Smooth muscle cell (in vitro differentiated cells): ENCODE measurements at regions not wholly inside any gene's neighbourhood (a gene's known extent, or its start where the extent isn't known, plus 50 kb on each side); places are given as distances from the start of the nearest gene placed in this dataset.

ENCODE experiments used
- DNase-seq: peaks from one replicate; lab custom pipeline; 2025; ENCODE audit not compliant: unreplicated experiment; lab: John Stamatoyannopoulos, UW
- H2AFZ ChIP-seq: fragments of 200-600 bp; sonication (generic); 2 replicates; pipeline ENCODE4 v1.6.0; 2016; ENCODE audit warnings: antibody characterized with exemption, low read depth, mild to moderate bottlenecking
- H3F3A ChIP-seq: fragments of 200-600 bp; sonication (generic); 2 replicates; pipeline ENCODE4 v1.6.0; 2017; ENCODE audit warnings: antibody characterized with exemption, low read depth
- H3K27ac ChIP-seq: fragments of 200-600 bp; sonication (generic); 2 replicates; pipeline ENCODE4 v1.5.1; 2016; ENCODE audit warnings: low read depth, mild to moderate bottlenecking
- H3K27me3 ChIP-seq: fragments of 200-600 bp; sonication (generic); 2 replicates; pipeline ENCODE4 v1.6.1; 2016; ENCODE audit warnings: low read depth, mild to moderate bottlenecking
- H3K36me3 ChIP-seq: fragments of 200-600 bp; sonication (generic); 2 replicates; pipeline ENCODE4 v1.5.1; 2016; ENCODE audit warnings: low read depth
- H3K4me1 ChIP-seq: fragments of 200-600 bp; sonication (generic); 2 replicates; pipeline ENCODE4 v1.5.1; 2016; ENCODE audit warnings: low read depth
- H3K4me2 ChIP-seq: fragments of 200-600 bp; sonication (generic); 2 replicates; pipeline ENCODE4 v1.6.0; 2016; ENCODE audit warnings: mild to moderate bottlenecking
- H3K4me3 ChIP-seq: fragments of 200-600 bp; sonication (generic); 2 replicates; pipeline ENCODE4 v1.5.1; 2016; ENCODE audit warnings: mild to moderate bottlenecking
- H3K79me2 ChIP-seq: fragments of 200-600 bp; sonication (generic); 2 replicates; pipeline ENCODE4 v1.6.0; 2016; ENCODE audit warnings: low read depth, mild to moderate bottlenecking
- H3K9ac ChIP-seq: fragments of 200-600 bp; sonication (generic); 2 replicates; pipeline ENCODE4 v1.6.0; 2016; ENCODE audit warnings: low read depth
- H3K9me3 ChIP-seq: fragments of 200-600 bp; sonication (generic); replicated peaks from 2 replicates; pipeline ENCODE4 v1.5.1; 2016; ENCODE audit warnings: low read depth
- H4K20me1 ChIP-seq: fragments of 200-600 bp; sonication (generic); 2 replicates; pipeline ENCODE4 v1.6.0; 2016; ENCODE audit warnings: low read depth
- WGBS: methylation state at CpG from one replicate; pipeline ENCODE4 v1.1.7; 2016; ENCODE audit warnings: low lambda C conversion rate; 5-methylcytosine and 5-hydroxymethylcytosine counted together
- TF ChIP-seq, protein P1 (sequence below): fragments of 200-600 bp; sonication (generic); IDR thresholded peaks from 2 replicates; pipeline ENCODE4 v1.5.1; 2017; ENCODE audit warnings: borderline replicate concordance, mild to moderate bottlenecking, antibody characterized with exemption; ENCODE audit not compliant: insufficient read depth, poor library complexity, severe bottlenecking

DNA sequence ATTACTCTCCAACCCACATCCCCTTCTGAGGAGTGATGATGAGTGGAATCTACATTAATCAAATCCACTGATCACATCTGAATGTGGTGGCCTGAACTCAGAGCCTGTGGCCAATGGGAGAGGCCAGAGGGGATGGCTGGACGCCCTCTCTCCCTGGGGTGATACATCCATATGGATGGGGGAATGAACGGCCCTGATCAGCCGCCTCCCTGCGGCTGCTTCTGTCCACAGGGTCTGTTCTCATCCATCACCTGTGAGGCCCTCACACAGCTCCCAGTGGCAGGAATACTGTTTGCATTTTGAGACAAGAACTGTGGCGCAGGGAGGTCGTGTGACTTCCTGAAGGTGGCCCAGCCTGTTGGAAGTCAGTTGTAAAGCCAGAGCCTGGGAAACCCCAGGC is 78.3 kb upstream of the SHISAL1 start:
- Histone ChIP-seq H3K27me3 (peaks cover 5% of the 10 kb centered on the region), H3K36me3 (no peaks in the 10 kb centered on the region), H3K4me2 (no peak overlapping the region), H3K27ac (no peak overlapping the region), H3K4me3 (no peak overlapping the region), H3K9ac (no peak overlapping the region), H3F3A (no peaks in the 10 kb centered on the region), H2AFZ (no peak overlapping the region), H4K20me1 (no peaks in the 10 kb centered on the region), H3K4me1 (no peaks in the 10 kb centered on the region), H3K9me3 (no peaks in the 10 kb centered on the region), H3K79me2 (no peaks in the 10 kb centered on the region)
- no peak for DNase-seq
- 91% methylated on average over 6 of the region's 6 CpGs for WGBS
- TF ChIP-seq, protein P1, sequence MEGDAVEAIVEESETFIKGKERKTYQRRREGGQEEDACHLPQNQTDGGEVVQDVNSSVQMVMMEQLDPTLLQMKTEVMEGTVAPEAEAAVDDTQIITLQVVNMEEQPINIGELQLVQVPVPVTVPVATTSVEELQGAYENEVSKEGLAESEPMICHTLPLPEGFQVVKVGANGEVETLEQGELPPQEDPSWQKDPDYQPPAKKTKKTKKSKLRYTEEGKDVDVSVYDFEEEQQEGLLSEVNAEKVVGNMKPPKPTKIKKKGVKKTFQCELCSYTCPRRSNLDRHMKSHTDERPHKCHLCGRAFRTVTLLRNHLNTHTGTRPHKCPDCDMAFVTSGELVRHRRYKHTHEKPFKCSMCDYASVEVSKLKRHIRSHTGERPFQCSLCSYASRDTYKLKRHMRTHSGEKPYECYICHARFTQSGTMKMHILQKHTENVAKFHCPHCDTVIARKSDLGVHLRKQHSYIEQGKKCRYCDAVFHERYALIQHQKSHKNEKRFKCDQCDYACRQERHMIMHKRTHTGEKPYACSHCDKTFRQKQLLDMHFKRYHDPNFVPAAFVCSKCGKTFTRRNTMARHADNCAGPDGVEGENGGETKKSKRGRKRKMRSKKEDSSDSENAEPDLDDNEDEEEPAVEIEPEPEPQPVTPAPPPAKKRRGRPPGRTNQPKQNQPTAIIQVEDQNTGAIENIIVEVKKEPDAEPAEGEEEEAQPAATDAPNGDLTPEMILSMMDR: no peak

DNA sequence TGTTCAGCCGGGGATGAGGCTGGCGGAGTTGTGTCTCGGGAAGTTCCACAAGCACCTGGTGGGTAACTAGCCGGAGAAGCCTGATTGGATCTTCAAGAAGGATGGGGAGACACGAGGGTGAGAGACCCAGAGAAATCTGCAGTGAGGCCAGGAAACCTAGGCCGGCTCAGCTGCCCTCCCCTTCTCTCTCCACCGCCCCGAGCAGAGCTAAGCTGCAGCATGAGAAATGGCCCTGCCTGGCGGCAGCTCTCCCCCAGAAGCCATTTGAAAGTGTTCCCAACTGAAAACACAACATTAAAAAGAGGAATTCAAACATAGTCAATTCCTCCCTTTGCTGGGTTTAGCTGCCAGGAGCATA is 77.8 kb upstream of the SHISAL1 start:
- no peak overlapping the region for H3K27ac ChIP-seq
- no peak overlapping the region for H3K9ac ChIP-seq
- no peaks in the 10 kb centered on the region for H4K20me1 ChIP-seq
- H3K27me3 ChIP-seq: peaks cover 5% of the 10 kb centered on the region
- no peaks in the 10 kb centered on the region for H3F3A ChIP-seq
- no peak for DNase-seq
- TF ChIP-seq, protein P1: no peak
- no peak overlapping the region for H3K4me3 ChIP-seq
- H3K4me2 ChIP-seq: no peak overlapping the region
- no peak overlapping the region for H2AFZ ChIP-seq
- H3K4me1 ChIP-seq: no peaks in the 10 kb centered on the region
- 87% methylated on average over 9 of the region's 9 CpGs for WGBS
- no peaks in the 10 kb centered on the region for H3K9me3 ChIP-seq
- H3K36me3 ChIP-seq: no peaks in the 10 kb centered on the region
- H3K79me2 ChIP-seq: no peaks in the 10 kb centered on the region

DNA sequence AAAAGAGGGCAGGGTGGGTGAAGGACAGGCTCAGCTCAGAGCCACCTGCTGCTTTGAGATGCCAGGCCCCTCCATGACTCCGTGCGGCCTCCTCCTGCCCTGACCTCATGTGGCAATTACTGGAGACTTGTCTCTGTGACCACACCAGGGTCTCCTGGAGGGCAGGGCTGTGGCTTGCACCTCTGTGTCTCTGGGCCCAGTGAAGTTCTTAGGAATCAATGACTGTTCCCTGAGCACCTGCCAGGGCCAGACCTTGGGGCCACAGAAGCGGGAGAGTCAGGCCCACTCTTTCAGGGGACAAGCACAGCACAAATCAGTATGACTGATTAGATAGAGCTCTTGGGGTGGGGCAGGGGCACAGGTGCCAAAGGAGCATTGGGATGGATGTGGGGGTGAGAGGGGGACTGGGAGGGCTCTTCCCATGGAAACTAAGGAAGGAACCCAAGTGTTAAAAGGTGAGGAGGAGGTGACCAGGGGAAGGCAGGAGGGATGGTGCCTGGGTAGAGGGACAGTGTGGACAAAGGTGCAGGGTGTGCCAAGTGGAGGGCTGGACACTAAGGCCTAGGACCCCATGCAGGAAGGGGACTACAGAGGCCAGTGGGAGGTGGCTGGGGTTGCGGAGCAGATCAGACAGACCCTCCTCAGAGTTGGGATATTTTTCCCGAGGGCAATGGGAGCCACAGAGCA is 77.3 kb upstream of the SHISAL1 start:
- H3K27me3 ChIP-seq: peaks cover 5% of the 10 kb centered on the region
- no peaks in the 10 kb centered on the region for H4K20me1 ChIP-seq
- H3K4me2 ChIP-seq: no peak overlapping the region
- 97% methylated on average over 5 of the region's 5 CpGs for WGBS
- no peaks in the 10 kb centered on the region for H3F3A ChIP-seq
- TF ChIP-seq, protein P1: no peak
- H3K27ac ChIP-seq: no peak overlapping the region
- H3K4me3 ChIP-seq: no peak overlapping the region
- no peaks in the 10 kb centered on the region for H3K9me3 ChIP-seq
- H3K79me2 ChIP-seq: no peaks in the 10 kb centered on the region
- H3K36me3 ChIP-seq: no peaks in the 10 kb centered on the region
- H3K4me1 ChIP-seq: no peaks in the 10 kb centered on the region
- DNase-seq: no peak
- H3K9ac ChIP-seq: no peak overlapping the region
- H2AFZ ChIP-seq: no peak overlapping the region

DNA sequence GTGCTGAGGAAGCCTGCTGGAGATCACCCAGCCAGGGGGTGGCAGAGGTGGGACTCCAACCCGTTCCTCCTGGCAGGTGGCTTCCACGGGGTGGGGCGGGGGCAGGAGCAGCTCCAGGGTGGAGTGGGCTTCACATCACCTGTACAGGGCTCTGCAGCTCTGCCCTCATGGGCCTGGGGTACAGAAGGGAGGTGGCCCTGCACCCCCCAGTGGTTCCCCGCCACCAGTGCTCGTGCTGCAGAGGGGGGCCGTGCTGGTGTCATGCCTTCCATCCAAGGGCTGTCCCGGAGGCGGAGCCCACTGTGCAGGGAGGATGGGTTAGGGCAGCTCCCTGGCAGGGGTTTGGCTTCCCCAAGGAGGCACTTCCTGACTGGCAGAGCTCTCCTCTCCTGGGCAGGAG is 76.4 kb upstream of the SHISAL1 start:
- Histone ChIP-seq H3F3A (no peaks in the 10 kb centered on the region), H3K27ac (no peak overlapping the region), H4K20me1 (no peaks in the 10 kb centered on the region), H3K27me3 (peaks cover 5% of the 10 kb centered on the region), H3K9ac (no peak overlapping the region), H3K79me2 (no peaks in the 10 kb centered on the region), H3K4me1 (no peaks in the 10 kb centered on the region), H3K9me3 (no peaks in the 10 kb centered on the region), H3K4me3 (no peak overlapping the region), H2AFZ (no peak overlapping the region), H3K4me2 (no peak overlapping the region), H3K36me3 (no peaks in the 10 kb centered on the region)
- TF ChIP-seq, protein P1: no peak
- no peak for DNase-seq
- 94% methylated on average over 8 of the region's 8 CpGs for WGBS
